ENCODE measurements at regions not wholly inside any gene's neighbourhood (a gene's known extent, or its start where the extent isn't known, plus 50 kb on each side); places are given as distances from the start of the nearest gene placed in this dataset.
"Not testable (repeated sequence)": the region's sequence is repeated elsewhere in the genome, so short reads cannot be mapped to it uniquely, and the experiment has no call there.

GRCh38 chr5:78718824-78719223 is 70.3 kb upstream of the LHFPL2 start:
- CTCF ChIA-PET, result no interaction called here
- Histone ChIP-seq H3K4me3 (ENCODE audit: low read depth, low read length, poor library complexity, severe bottlenecking) (no peak overlapping the region), H3K36me3 (ENCODE audit: insufficient read depth, low read length, poor library complexity, severe bottlenecking) (no peaks in the 10 kb centered on the region), H3K4me1 (ENCODE audit: insufficient read depth, low read length, poor library complexity, severe bottlenecking) (no peaks in the 10 kb centered on the region), H3K27me3 (replicated peaks; ENCODE audit: insufficient read depth, low read depth, low read length, poor library complexity) (no peaks in the 10 kb centered on the region), H3K9me3 (ENCODE audit: low read depth, low read length, poor library complexity, severe bottlenecking) (no peaks in the 10 kb centered on the region), H3K27ac (ENCODE audit: low read depth, low read length, poor library complexity, severe bottlenecking) (no peak overlapping the region)
- DNase-seq (ENCODE audit: low spot score), result no peak
- intact Hi-C loops (cut with micrococcal nuclease; ENCODE audit: unreplicated experiment), result no loop called here
- POLR2A ChIA-PET (ENCODE audit: low non-redundant PET), result no interaction called here
- TF ChIP-seq, protein P1, sequence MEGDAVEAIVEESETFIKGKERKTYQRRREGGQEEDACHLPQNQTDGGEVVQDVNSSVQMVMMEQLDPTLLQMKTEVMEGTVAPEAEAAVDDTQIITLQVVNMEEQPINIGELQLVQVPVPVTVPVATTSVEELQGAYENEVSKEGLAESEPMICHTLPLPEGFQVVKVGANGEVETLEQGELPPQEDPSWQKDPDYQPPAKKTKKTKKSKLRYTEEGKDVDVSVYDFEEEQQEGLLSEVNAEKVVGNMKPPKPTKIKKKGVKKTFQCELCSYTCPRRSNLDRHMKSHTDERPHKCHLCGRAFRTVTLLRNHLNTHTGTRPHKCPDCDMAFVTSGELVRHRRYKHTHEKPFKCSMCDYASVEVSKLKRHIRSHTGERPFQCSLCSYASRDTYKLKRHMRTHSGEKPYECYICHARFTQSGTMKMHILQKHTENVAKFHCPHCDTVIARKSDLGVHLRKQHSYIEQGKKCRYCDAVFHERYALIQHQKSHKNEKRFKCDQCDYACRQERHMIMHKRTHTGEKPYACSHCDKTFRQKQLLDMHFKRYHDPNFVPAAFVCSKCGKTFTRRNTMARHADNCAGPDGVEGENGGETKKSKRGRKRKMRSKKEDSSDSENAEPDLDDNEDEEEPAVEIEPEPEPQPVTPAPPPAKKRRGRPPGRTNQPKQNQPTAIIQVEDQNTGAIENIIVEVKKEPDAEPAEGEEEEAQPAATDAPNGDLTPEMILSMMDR (conservative IDR thresholded peaks at IDR 0.05; ENCODE audit: low read depth, low read length), result no peak
- TF ChIP-seq EZH2 (IDR thresholded peaks at IDR 0.05; ENCODE audit: borderline replicate concordance, low read depth, low read length, poor library complexity, severe bottlenecking), result no peak
- no TSS peak for BruUV-seq (replicated peaks)

GRCh38 chr5:78717674-78718584 is 69.4 kb upstream of the LHFPL2 start:
- Histone ChIP-seq H3K36me3 (ENCODE audit: insufficient read depth, low read length, poor library complexity, severe bottlenecking) (no peaks in the 10 kb centered on the region), H3K4me1 (ENCODE audit: insufficient read depth, low read length, poor library complexity, severe bottlenecking) (no peaks in the 10 kb centered on the region), H3K27ac (ENCODE audit: low read depth, low read length, poor library complexity, severe bottlenecking) (no peak overlapping the region), H3K9me3 (ENCODE audit: low read depth, low read length, poor library complexity, severe bottlenecking) (no peaks in the 10 kb centered on the region), H3K27me3 (replicated peaks; ENCODE audit: insufficient read depth, low read depth, low read length, poor library complexity) (no peaks in the 10 kb centered on the region), H3K4me3 (ENCODE audit: low read depth, low read length, poor library complexity, severe bottlenecking) (no peak overlapping the region)
- POLR2A ChIA-PET (ENCODE audit: low non-redundant PET), result no interaction called here
- CTCF ChIA-PET, result no interaction called here
- intact Hi-C loops (cut with micrococcal nuclease; ENCODE audit: unreplicated experiment), result no loop called here
- no peak for DNase-seq (ENCODE audit: low spot score)
- TF ChIP-seq EZH2 (IDR thresholded peaks at IDR 0.05; ENCODE audit: borderline replicate concordance, low read depth, low read length, poor library complexity, severe bottlenecking), result no peak
- TF ChIP-seq, protein P1 (conservative IDR thresholded peaks at IDR 0.05; ENCODE audit: low read depth, low read length), result no peak
- no TSS peak for BruUV-seq (replicated peaks)

DNA sequence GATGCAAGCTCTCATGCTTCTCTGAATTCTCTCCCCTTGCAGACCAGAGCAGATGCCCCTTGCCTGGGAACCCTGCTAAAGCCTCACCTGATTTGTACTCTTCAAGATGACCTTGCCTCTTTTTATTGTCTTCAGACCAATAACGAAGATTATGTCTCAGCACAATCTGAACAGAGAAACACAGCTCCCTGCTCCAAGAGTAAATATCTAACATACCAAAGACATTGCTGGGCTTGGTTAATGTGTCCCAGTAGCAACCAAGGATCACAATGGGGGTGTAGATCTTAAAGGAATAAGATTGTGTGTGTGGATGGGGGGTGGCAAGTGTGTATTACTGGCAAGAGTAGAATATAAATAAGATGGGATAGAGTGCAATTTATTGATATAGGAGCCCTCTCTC is 67.6 kb upstream of the LHFPL2 start:
- BruUV-seq (replicated peaks), result no TSS peak
- H3K27ac ChIP-seq (ENCODE audit: low read depth, low read length, poor library complexity, severe bottlenecking), result no peak overlapping the region
- no peaks in the 10 kb centered on the region for H3K36me3 ChIP-seq (ENCODE audit: insufficient read depth, low read length, poor library complexity, severe bottlenecking)
- TF ChIP-seq EZH2 (IDR thresholded peaks at IDR 0.05; ENCODE audit: borderline replicate concordance, low read depth, low read length, poor library complexity, severe bottlenecking), result no peak
- TF ChIP-seq, protein P1 (conservative IDR thresholded peaks at IDR 0.05; ENCODE audit: low read depth, low read length), result no peak
- H3K4me1 ChIP-seq (ENCODE audit: insufficient read depth, low read length, poor library complexity, severe bottlenecking), result no peaks in the 10 kb centered on the region
- H3K4me3 ChIP-seq (ENCODE audit: low read depth, low read length, poor library complexity, severe bottlenecking), result no peak overlapping the region
- no peaks in the 10 kb centered on the region for H3K9me3 ChIP-seq (ENCODE audit: low read depth, low read length, poor library complexity, severe bottlenecking)
- no peaks in the 10 kb centered on the region for H3K27me3 ChIP-seq (replicated peaks; ENCODE audit: insufficient read depth, low read depth, low read length, poor library complexity)
- intact Hi-C loops (cut with micrococcal nuclease; ENCODE audit: unreplicated experiment), result no loop called here
- ChIA-PET POLR2A (ENCODE audit: low non-redundant PET) (no interaction called here), CTCF (no interaction called here)
- DNase-seq (ENCODE audit: low spot score), result no peak

- CTCF ChIA-PET; H3K9me3 ChIP-seq (ENCODE audit: low read depth, low read length, poor library complexity, severe bottlenecking); POLR2A ChIA-PET (ENCODE audit: low non-redundant PET); H3K4me1 ChIP-seq (ENCODE audit: insufficient read depth, low read length, poor library complexity, severe bottlenecking); H3K27me3 ChIP-seq (replicated peaks; ENCODE audit: insufficient read depth, low read depth, low read length, poor library complexity); DNase-seq (ENCODE audit: low spot score); H3K36me3 ChIP-seq (ENCODE audit: insufficient read depth, low read length, poor library complexity, severe bottlenecking); intact Hi-C loops (cut with micrococcal nuclease; ENCODE audit: unreplicated experiment); BruUV-seq (replicated peaks); H3K27ac ChIP-seq (ENCODE audit: low read depth, low read length, poor library complexity, severe bottlenecking); H3K4me3 ChIP-seq (ENCODE audit: low read depth, low read length, poor library complexity, severe bottlenecking): not testable (repeated sequence)
Observed at GRCh38 chr5:78715351-78715750, 66.8 kb upstream of the LHFPL2 start.

GRCh38 chr5:78711670-78712069 is 63.1 kb upstream of the LHFPL2 start:
- H3K4me3 ChIP-seq (ENCODE audit: low read depth, low read length, poor library complexity, severe bottlenecking); H3K9me3 ChIP-seq (ENCODE audit: low read depth, low read length, poor library complexity, severe bottlenecking); H3K27ac ChIP-seq (ENCODE audit: low read depth, low read length, poor library complexity, severe bottlenecking); H3K27me3 ChIP-seq (replicated peaks; ENCODE audit: insufficient read depth, low read depth, low read length, poor library complexity); H3K4me1 ChIP-seq (ENCODE audit: insufficient read depth, low read length, poor library complexity, severe bottlenecking); BruUV-seq (replicated peaks); H3K36me3 ChIP-seq (ENCODE audit: insufficient read depth, low read length, poor library complexity, severe bottlenecking); intact Hi-C loops (cut with micrococcal nuclease; ENCODE audit: unreplicated experiment); POLR2A ChIA-PET (ENCODE audit: low non-redundant PET); DNase-seq (ENCODE audit: low spot score); CTCF ChIA-PET: not testable (repeated sequence)
